AG04449 (cell line): ENCODE measurements at regions not wholly inside any gene's neighbourhood (a gene's known extent, or its start where the extent isn't known, plus 50 kb on each side); places are given as distances from the start of the nearest gene placed in this dataset.

Source experiments
- CTCF ChIA-PET: fragments of 350-600 bp; formaldehyde crosslinking; extraction: SDS; loops from one replicate; lab custom pipeline; 2021; ENCODE audit warnings: antibody characterized with exemption; lab: Yijun Ruan, JAX
- POLR2A ChIA-PET: fragments of 400-600, 350-600 bp; formaldehyde crosslinking; extraction: SDS; loops from one replicate; lab custom pipeline; 2020; ENCODE audit warnings: antibody characterized with exemption, inconsistent platforms; lab: Yijun Ruan, JAX
- DNase-seq: peaks from one replicate; pipeline ENCODE4 v3.0.0-alpha.2; 2010; ENCODE audit warnings: low read depth, low spot score
- H3K4me3 ChIP-seq: 2 replicates; pipeline ENCODE4 v1.5.1; 2011; ENCODE audit warnings: low read depth, mild to moderate bottlenecking, control low read depth, low read length
- CTCF ChIP-seq: IDR thresholded peaks from one replicate; pipeline ENCODE4 v1.5.1; 2011; ENCODE audit warnings: mild to moderate bottlenecking, moderate library complexity, low read length, control low read depth, inconsistent platforms; ENCODE audit not compliant: insufficient read depth; ENCODE audit errors: missing control alignments

- ChIA-PET CTCF (no interaction called here), POLR2A (no interaction called here)
- no peak overlapping the region for H3K4me3 ChIP-seq
Observed at GRCh38 chr1:226486161-226486560, 62.4 kb upstream of the STUM start.

GRCh38 chr1:226487921-226488320 is 60.6 kb upstream of the STUM start:
- CTCF ChIA-PET = no interaction called here
- POLR2A ChIA-PET = no interaction called here

More at GRCh38 chr1:226486161-226486560, 62.4 kb upstream of the STUM start:
- no peak for DNase-seq
- no peak for TF ChIP-seq CTCF

GRCh38 chr1:226489718-226490425 is 58.7 kb upstream of the STUM start:
- ChIA-PET POLR2A (no interaction called here), CTCF (no interaction called here)
- H3K4me3 ChIP-seq = no peak overlapping the region
- TF ChIP-seq CTCF = no peak
- DNase-seq = no peak

More at GRCh38 chr1:226487921-226488320, 60.6 kb upstream of the STUM start:
- no peak overlapping the region for H3K4me3 ChIP-seq
- TF ChIP-seq CTCF = no peak
- no peak for DNase-seq

GRCh38 chr1:226490426-226490809 is 58.1 kb upstream of the STUM start:
- POLR2A ChIA-PET = no interaction called here
- no peak overlapping the region for H3K4me3 ChIP-seq
- TF ChIP-seq CTCF = no peak
- DNase-seq = no peak
- CTCF ChIA-PET = interaction anchor here (1.0 kb wide), 1 partner anchor 136 kb away, joined by 3 read pairs; no protein-coding TSS in a partner anchor

GRCh38 chr1:226491093-226491850 is 57.3 kb upstream of the STUM start:
- no peak for DNase-seq
- TF ChIP-seq CTCF = no peak
- H3K4me3 ChIP-seq = no peak overlapping the region
- CTCF ChIA-PET = interaction anchor here (1.0 kb wide), 1 partner anchor 135 kb away, joined by 3 read pairs; no protein-coding TSS in a partner anchor
- POLR2A ChIA-PET = no interaction called here
